Astrocyte of the hippocampus (primary cell): ENCODE measurements at regions not wholly inside any gene's neighbourhood (a gene's known extent, or its start where the extent isn't known, plus 50 kb on each side); places are given as distances from the start of the nearest gene placed in this dataset.

Source experiments
- DNase-seq: peaks from one replicate; pipeline ENCODE4 v3.0.0; 2011; ENCODE audit warnings: low read depth, low spot score

DNA sequence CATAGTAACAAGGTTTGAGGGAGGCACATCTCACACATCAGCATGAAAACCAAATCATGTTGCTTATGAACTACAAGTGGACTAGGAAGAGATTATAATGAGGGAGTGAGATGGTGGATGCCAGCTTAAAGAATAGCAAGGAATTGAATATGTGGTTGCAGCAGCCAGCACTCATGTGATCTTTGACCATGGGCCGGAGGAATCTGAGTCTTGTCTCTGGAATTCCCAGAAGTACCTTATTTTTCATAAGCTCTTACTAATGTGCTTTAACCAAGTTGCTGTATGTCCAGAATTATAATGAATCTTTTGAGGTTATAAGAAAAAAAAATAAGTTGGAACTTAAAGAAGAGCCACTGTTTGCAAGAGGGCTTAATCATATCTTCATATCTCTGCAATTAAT lies 97.0 kb downstream of the DISP1 start:
- peak; percentile 55 for DNase-seq

DNA sequence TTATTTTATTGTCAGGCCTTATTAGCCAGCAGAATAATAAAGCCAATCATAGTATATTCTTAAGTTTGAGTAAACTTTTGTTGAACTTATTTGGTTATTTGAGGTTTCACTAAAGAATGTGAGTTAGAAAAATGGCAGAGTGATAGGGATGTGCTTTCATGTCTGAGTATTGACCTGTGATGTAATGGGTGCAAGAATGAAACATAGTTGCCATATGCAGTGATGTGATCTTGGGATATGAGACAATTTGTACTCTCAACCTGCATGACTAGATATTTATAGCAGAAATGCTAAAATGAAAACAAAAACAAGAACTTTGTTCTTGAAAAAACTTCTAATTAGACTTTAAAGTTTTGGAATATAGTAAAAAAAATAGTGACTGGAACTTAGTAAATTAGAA lies 97.9 kb downstream of the DISP1 start:
- peak; percentile 31 for DNase-seq

DNA sequence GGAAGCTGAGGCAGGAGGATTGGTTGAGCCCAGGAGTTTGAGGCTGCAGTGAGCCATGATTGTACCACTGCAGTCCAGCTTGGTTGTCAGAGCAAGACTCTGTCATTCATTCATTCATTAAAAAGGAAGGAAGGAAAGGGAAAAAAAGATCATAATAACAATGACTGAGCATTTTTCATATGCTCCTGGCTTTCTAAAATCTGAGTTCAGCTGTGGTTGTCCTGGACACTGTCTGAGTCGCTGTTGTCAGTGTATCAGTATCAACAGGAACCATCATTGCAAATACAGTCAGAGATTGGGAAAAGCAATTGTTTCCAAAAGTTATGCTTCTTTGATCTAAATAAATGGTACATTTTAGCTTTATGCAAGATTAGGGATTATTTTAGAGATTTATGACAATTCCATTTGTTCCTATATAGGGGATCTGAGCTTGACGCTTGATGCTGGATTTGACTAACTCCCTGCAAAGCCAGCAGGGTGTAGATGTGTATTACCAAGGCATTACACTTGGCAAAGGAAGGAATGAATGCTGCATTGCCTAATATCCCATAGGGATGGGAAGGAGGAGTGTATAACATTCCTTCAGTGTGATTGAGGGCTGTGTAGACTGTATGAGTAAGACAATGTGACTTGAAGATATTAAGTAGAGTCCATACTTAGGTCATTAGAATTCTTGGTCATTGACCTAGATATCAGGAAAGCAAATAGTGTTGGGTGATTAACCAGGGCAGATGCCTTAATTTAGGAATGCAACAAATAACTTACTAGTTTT lies 100.2 kb downstream of the DISP1 start:
- DNase-seq: no peak

DNA sequence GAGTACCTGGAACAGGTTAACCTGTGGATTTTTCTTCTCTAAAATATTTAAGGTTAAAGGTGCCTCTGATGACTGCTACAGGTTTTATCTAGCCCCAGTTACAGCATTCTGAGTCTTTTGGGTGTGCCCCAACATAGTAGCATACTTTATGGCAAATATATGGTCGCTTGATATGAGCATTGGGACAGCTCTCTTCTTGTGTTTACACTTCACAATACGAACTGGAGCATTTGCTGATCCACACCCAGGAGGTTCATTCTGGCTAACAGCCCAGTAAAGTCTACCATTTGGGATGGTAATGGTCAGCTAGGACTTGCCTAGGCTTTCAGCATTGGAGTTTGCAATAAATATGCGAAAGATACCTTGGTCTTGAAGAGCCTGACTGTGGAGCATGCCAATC lies 101.3 kb downstream of the DISP1 start:
- DNase-seq: no peak

DNA sequence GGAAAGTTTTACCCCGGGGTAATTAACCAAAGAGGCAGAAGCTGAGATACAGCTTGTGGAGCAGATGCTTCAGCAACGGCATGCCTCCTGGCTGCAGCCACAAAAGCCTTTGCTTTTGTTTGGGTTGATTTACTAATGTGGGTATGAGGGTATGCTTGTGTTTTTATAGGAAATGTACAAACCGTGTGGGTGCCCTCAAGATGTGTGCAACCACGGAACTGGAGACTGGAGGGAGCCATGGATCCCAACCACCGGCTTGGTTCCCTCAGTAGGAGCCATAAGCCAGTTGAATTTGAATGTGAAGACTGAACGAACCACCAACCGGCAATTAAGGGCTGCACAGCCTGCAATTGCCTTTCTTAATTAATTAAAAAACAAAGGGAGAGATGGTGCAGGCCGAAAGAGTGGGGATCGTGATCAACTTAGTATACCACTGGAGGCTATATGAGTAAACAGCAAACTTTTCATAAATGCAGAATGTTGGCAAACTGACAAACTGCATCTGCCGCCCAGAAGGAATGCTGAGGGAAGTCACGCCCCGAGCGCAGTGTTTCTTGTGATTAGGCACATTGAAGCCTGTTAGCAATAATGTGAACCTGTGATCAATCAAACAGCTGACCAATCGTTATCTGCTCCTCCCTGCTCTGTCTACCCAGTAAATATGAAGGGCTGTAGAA lies 104.1 kb downstream of the DISP1 start:
- DNase-seq: no peak

DNA sequence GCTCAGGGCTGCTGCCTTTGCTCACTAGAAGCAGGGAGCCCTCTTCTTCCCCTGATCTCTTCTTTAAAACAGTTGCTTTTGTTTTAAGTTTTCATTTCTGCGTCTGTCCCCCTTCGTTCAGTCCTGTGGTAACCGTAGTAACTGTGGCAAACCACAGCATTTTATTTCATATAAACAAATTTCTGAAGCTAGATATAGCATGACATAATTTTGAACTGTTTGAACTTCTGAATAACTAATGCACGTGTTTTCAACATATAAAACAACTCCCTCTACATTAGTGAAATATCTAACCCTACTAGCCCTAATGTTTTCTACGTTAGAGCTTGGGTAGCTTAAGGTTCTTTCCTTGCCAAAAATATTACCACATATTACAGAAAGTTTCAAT lies 104.6 kb downstream of the DISP1 start:
- DNase-seq: no peak

DNA sequence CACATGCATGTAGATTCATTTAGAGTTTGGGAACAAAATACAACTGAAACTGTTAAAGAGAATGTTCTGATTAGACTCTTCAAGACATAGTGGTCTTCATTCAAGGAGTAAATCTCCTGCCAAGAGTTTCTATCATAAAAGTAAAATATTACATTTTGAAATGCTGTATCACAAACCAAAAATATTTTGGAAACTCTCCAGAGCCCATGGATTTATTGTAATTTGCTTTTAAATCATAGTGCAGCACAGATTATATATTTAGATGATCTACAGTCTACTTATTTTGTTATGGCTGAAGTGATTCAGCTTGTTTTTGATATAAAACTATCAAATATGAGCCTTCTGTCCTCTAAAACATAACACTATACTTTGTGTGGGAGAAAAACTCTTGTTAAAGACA lies 105.3 kb downstream of the DISP1 start:
- no peak for DNase-seq

DNA sequence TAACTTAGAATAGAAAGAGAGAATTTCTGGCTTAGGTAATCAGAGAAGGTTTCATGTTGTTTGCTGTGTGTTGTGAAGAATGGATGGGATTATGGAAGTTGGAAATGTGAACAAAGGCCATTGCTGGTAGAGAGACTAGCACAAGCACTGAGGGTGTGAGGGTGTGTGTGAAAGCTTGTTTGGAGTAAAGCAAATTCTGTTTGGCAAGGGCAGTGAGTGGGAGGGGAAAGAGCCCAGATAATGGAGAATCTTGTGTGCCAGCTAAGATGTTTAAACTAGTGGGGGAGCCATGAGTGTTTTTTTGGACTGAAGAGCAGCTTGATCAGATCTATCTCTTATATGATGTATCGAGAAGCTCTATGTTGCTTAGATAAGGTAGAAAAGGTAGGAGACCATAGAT lies 107.1 kb downstream of the DISP1 start:
- no peak for DNase-seq

DNA sequence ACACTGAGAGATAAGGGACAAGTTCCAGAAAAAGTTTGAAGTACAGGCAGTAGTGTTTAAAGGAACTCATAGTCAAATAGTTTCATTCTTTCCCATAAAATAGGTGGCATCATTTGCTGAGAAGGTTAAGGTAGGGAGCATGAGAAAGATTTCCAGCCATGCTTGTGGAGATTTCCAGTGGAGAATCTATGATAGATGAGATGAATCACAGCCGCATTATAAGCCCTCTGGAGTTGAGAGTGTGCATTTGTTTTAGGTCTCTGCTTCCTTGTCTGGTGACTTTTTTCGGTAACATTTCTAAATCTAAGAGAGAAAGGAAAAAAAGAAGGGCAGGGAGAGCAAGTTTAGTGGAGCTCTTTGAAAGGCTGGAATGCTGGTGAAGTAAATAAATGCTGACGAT lies 108.7 kb downstream of the DISP1 start:
- no peak for DNase-seq

DNA sequence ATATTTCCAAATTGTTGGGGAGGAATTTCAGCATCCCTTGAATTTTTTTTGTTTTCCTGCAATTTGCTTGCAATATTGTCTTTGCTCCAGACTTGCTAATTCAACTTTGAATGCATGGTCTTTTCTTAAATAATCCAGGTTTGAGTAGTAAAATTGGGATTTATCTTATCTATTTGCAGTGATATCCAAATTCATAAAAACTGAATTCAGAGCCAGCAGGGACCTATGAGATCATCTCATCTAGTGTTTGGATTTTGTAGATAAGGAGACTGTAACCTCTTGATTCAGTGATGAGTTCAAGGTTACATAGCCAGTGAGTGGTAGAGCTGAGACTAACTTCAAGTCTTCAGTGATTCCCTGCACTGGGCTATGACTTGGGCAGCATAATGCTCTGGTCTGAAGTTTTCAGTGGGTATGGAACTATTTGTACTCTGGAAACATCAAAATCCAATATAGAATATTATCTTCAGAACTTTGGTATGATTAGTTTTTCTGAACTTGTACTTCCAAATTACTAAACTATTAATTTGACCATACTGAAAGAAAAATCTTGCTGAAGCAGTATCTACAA lies 109.4 kb downstream of the DISP1 start:
- no peak for DNase-seq

DNA sequence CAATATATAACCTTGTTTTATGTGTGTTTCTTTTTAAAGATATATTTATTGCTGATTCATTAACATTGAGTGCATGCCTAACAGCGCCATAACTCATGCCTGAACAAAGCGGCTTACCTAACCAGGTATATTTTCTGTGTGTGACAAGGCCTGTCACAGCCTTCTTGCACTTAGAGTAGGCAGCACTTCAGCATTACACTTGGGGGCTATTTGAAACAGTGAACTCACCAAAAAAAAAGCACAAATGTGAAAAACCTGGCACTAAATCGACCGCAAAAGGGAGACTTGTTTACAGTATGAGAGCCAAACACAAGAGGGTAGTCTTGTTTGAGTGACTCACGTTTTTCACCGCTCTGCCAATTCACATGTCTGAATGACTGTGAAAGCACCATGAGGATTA lies 111.7 kb downstream of the DISP1 start:
- peak; percentile 82 for DNase-seq

DNA sequence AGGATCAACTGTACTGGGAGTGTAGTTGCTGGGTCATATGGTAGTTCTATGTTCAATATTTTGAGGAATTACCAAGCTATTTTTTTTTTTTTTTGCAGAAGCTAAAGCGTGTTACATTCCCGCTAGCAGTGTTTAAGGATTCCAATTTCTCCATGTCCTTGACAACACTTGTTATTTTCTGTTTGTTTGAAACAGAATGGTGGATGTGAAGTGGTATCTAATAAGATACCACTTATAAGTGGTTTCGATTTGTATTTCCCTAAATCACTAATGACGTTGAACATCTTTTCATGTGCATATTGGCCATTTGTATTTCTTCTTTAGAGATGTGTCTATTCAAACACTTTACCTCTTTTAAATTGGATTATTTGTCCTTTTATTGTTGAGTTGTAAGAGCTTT lies 112.2 kb downstream of the DISP1 start:
- DNase-seq: no peak

DNA sequence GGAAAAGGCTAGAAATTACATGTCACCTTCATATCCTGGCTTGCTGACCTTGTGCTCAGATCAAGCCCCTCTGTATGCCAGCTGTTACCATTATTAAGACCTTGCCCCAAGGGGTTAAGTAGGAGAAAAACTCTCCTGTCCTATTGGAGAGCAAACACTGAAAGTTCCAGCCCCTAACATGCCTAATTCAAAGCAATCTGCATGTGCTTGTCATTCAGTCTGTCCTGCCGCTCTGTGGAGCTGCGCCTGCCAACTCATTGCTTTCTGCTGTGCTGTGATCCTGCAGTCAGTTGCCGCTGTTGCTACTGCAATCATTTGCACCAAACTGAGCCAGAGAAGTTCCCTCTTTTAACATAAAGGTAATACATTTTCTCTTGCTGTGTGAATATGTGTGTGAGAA lies 113.4 kb downstream of the DISP1 start:
- peak; percentile 68 for DNase-seq

DNA sequence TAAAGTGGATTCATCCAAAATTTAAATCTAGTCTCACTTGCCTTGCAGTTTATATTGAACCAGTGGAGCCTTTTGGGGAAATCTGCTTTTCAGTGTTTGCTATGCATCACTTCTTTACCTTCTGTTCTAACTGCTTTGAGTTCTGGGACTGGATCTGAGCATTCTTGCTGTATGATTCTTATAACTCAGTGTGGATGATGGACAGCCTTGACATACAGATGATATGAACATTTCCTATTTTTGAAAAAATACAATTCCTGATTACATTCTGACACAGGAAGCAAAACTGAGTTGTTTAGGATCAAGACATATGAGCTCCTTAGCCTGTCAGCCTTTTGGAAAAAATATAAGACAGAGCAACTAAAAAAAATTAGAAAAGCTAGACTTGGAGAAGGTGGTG lies 115.2 kb downstream of the DISP1 start:
- DNase-seq: no peak

DNA sequence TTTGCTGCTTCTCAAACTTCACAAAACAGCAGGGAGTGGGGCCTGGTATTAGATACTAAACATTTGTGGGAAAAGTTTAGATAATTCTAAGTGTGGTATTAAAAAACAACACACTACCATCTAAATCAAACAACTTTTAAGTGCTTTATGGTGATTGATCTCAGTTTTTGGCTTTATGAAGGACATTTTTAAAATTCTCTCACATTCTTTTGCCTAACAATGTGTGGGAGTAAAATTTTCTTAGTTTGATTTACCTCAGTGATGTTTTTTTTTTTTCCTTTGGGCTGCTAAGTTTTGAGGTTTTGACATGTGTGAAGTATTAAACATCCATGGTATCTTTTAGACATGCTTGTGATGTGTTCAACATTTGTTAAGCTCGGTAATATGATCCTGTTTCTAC lies 116.2 kb downstream of the DISP1 start:
- DNase-seq: no peak

DNA sequence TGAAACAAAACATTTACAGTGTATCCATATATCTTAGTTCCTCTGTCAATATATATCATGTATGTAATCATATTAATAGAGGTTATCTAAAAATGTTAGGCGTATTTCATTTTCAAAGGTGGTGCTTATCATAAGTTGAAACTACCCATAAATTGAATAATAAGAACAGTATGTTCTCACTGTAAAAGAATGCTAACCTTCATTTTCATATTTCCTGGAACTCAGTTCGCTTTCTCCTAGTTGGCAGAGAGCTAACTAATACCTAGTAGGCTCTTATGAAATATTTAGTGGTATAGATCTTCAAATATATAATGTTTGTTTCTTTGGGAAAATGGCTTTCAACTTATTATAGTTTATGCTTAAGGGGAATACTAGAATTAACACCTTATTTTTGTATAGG lies 118.4 kb downstream of the DISP1 start:
- no peak for DNase-seq

DNA sequence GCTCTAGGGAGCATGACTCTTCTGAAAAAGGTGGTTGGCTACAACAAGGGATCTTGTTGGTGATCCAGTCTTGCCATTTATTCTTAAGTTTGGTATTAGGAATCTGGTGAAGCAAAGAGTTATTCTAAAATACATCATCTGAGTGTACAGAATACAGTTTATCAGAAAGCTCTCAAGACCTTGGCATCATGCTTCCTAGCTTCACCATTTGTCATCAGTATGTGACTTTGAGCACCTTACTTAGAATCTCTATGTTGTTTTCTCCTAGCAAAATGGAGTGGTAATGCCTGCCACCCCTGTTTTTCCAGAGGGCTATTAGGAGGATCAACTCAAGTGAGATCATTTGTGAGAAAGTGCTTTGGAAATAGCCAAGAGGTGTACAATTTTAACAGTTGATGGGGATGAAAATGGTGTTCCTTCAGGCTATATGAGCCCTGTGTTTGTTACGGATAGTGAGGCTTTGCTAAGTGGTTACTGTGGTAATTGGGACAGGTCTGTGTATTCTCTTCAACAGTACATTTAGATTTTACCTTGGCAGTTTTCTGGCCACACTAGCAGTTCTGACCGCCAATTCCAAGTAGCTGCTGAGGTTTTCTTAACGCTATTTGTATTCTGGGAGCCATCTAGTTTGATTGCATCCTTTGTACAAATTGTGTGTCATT lies 120.5 kb downstream of the DISP1 start:
- DNase-seq: no peak

DNA sequence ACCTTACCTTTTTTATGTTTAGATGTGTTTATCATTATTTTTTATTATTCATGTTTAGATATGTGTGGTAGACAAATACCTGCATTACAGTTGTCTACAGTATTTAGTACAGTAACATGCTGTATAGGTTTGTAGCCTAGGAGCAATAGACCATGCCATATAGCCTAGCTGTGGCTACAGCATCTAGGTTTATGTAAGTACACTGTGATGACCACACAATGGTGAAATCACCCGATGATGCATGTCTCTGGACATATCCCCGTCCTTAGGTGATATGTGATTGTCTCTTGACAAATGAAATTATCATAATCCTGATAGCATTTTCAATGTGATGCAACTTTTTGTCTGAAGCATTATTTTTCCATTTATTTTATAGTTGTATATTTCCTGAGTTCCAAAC lies 121.2 kb downstream of the DISP1 start:
- no peak for DNase-seq

DNA sequence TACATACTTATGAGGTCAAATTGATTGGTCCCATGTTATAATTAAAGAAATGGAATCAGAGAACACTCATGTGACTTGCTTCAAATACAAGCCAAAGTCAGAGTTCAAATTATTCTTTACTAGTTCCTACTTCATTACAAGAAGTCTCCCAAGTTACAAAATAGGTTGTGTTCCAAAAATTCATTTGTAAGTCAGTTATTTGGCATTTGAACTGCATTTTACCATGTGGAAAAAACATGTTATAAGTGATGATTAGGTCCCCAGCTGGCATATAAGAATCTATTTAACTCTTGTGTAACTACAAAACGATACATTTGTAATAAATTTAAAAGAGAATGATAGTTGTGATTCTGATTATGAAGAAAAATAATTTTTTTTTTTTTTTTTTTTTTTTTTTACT lies 124.1 kb downstream of the DISP1 start:
- DNase-seq: no peak

DNA sequence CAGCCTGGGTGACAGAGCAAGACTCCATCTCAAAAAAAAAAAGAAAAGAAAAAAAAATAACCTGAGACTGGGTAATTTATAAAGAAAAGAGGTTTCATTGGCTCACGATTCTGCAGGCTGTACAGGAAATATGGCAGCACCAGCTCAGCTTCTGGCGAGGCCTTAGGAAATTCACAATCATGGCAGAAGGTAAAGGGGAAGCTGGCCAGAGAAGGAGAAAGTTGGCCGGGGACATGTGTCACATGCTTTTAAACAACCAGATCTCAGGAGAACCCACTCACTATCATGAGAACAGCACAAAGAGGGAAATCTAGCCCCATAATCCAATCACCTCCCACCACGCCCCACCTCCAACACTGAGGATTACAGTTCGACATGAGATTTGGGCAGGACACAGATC lies 125.3 kb downstream of the DISP1 start:
- DNase-seq: no peak

DNA sequence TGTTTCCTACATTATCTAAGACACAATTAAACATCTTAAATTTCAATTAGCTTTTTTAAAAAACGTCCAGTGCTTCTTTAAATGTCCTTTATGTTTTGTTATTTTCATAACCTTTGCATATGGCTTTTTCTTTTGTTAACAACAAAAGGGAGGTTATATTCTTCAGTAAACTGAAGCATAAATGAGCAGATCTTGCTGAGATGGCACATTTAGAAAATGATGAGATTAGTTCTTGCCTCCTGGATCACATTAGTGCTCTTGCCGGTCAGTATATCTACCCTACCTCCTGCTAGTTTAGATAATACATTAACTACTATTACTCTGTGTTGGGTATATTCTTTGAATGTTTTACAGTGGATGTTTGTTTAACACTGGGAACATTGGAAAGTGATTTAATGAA lies 126.1 kb downstream of the DISP1 start:
- DNase-seq: no peak

DNA sequence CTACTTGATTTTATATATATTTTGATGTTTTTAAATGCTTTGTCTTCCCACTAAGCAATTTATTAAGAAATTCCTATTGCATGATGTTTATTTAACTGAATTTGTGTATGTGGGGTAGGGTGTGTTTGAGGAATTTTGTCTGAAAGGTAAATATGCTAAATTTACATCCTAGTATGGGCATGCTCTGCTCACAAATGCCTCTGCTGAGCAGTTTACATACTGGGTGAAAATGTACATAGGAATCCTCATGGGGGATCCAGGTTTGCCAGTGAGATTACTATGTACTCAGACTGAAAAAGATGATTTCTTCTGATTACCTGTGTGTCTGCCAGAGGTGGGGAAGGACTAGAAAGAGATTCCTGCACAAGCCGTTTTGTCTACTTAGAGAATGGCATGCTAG lies 126.6 kb downstream of the DISP1 start:
- DNase-seq: no peak

DNA sequence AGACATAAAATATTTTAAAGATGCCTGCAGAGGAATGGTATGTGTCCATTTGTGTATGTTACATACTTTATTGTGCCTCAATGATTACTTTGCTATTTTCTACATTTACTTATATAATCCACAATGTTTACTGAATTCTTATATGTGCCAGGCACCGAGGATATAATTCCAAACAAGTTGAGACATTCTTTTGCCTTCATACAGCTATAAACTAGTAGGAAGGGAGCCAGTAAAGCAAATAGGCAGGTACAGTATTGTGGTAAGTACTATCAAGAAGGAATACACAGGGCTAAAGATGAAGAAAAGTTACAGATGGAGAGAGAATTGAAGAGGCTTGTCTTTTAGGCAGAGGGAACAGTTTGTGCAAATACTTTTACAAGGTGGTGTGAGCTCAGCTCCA lies 131.6 kb downstream of the DISP1 start:
- no peak for DNase-seq
